Neural crest cell (in vitro differentiated cells): ENCODE measurements at regions not wholly inside any gene's neighbourhood (a gene's known extent, or its start where the extent isn't known, plus 50 kb on each side); places are given as distances from the start of the nearest gene placed in this dataset.

Experiments
- DNase-seq: peaks from one replicate; pipeline ENCODE4 v3.0.0; 2021; ENCODE audit warnings: low read depth, mixed read lengths, low spot score
- H3K27ac Mint-ChIP-seq: one replicate; pipeline ENCODE4 v1.8.0; 2021; ENCODE audit warnings: mild to moderate bottlenecking, mixed read lengths; ENCODE audit not compliant: unreplicated experiment
- H3K27me3 Mint-ChIP-seq: 2 replicates; pipeline ENCODE4 v1.8.0; 2021; ENCODE audit warnings: low read depth, mild to moderate bottlenecking, mixed read lengths
- H3K36me3 Mint-ChIP-seq: 2 replicates; pipeline ENCODE4 v1.8.0; 2021; ENCODE audit warnings: low read depth, mild to moderate bottlenecking, mixed read lengths
- H3K4me1 Mint-ChIP-seq: 2 replicates; pipeline ENCODE4 v1.8.0; 2021; ENCODE audit warnings: mixed read lengths
- H3K4me3 Mint-ChIP-seq: one replicate; pipeline ENCODE4 v1.8.0; 2021; ENCODE audit warnings: mild to moderate bottlenecking, mixed read lengths
- H3K9me3 Mint-ChIP-seq: 2 replicates; pipeline ENCODE4 v1.8.0; 2021; ENCODE audit warnings: mixed read lengths
- TF ChIP-seq, protein P1 (sequence below): fragments of 200-600 bp; sonication (generic); conservative IDR thresholded peaks from 2 replicates; pipeline ENCODE4 v1.5.0; 2021; ENCODE audit warnings: antibody characterized with exemption, mild to moderate bottlenecking

- H3K4me3 Mint-ChIP-seq, result no peak overlapping the region
- TF ChIP-seq, protein P1, sequence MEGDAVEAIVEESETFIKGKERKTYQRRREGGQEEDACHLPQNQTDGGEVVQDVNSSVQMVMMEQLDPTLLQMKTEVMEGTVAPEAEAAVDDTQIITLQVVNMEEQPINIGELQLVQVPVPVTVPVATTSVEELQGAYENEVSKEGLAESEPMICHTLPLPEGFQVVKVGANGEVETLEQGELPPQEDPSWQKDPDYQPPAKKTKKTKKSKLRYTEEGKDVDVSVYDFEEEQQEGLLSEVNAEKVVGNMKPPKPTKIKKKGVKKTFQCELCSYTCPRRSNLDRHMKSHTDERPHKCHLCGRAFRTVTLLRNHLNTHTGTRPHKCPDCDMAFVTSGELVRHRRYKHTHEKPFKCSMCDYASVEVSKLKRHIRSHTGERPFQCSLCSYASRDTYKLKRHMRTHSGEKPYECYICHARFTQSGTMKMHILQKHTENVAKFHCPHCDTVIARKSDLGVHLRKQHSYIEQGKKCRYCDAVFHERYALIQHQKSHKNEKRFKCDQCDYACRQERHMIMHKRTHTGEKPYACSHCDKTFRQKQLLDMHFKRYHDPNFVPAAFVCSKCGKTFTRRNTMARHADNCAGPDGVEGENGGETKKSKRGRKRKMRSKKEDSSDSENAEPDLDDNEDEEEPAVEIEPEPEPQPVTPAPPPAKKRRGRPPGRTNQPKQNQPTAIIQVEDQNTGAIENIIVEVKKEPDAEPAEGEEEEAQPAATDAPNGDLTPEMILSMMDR, result no peak
Measured at GRCh38 chr18:2188258-2188657, 383.0 kb downstream of the METTL4 start.

DNA sequence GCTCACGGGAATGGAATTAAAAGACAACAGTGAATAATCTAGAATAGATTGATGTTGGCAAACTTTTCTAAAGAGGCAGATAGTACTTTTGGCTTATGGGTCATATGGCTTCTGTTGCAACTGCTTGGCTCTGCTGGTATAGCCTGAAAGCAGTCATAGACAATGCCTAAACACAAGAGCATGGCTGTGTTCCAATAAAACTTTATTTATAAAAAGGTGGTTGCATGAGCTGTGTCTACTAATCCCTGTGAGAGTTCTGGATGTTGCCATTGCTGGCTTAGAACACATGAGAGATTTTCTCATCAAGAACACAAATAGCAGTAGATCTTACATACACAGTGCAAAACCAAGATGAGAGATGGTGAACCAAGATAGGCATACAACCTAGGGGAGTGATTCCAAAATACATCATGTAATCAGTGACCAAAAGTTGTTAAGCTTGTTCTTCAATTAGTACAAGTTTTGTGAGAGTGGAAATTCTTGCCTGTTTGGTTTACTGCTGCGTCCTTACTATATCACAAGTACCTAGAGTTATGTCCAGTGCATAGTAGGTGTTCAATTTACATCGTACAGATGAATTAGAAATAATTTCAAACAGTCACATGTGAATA lies 380.0 kb downstream of the METTL4 start:
- Mint-ChIP-seq H3K4me1 (no peaks in the 10 kb centered on the region), H3K36me3 (no peaks in the 10 kb centered on the region), H3K4me3 (no peak overlapping the region)

More at GRCh38 chr18:2188258-2188657, 383.0 kb downstream of the METTL4 start:
- no peaks in the 10 kb centered on the region for H3K36me3 Mint-ChIP-seq
- no peaks in the 10 kb centered on the region for H3K4me1 Mint-ChIP-seq
- peaks cover 16% of the 10 kb centered on the region for H3K27me3 Mint-ChIP-seq
- H3K9me3 Mint-ChIP-seq, result no peaks in the 10 kb centered on the region
- no peak for DNase-seq
- H3K27ac Mint-ChIP-seq, result no peak overlapping the region

GRCh38 chr18:2192562-2192961 lies 378.7 kb downstream of the METTL4 start:
- H3K4me3 Mint-ChIP-seq, result no peak overlapping the region
- TF ChIP-seq, protein P1, result no peak
- H3K36me3 Mint-ChIP-seq, result no peaks in the 10 kb centered on the region
- H3K27ac Mint-ChIP-seq, result no peak overlapping the region
- no peaks in the 10 kb centered on the region for H3K9me3 Mint-ChIP-seq
- peaks cover 11% of the 10 kb centered on the region for H3K27me3 Mint-ChIP-seq
- no peak for DNase-seq
- no peaks in the 10 kb centered on the region for H3K4me1 Mint-ChIP-seq

More for the DNA sequence above, 380.0 kb downstream of the METTL4 start:
- Mint-ChIP-seq H3K9me3 (no peaks in the 10 kb centered on the region), H3K27ac (no peak overlapping the region), H3K27me3 (peaks cover 14% of the 10 kb centered on the region)
- TF ChIP-seq, protein P1, result no peak
- DNase-seq, result no peak

GRCh38 chr18:2197946-2198345 lies 373.4 kb downstream of the METTL4 start:
- Mint-ChIP-seq H3K36me3 (no peaks in the 10 kb centered on the region), H3K27me3 (no peaks in the 10 kb centered on the region), H3K4me1 (no peaks in the 10 kb centered on the region), H3K27ac (no peak overlapping the region), H3K9me3 (no peaks in the 10 kb centered on the region), H3K4me3 (no peak overlapping the region)
- TF ChIP-seq, protein P1, result no peak
- DNase-seq, result no peak

GRCh38 chr18:2199060-2199459 lies 372.2 kb downstream of the METTL4 start:
- Mint-ChIP-seq H3K9me3 (peaks cover 2% of the 10 kb centered on the region), H3K4me1 (no peaks in the 10 kb centered on the region), H3K36me3 (no peaks in the 10 kb centered on the region), H3K4me3 (no peak overlapping the region), H3K27me3 (no peaks in the 10 kb centered on the region), H3K27ac (no peak overlapping the region)
- TF ChIP-seq, protein P1, result no peak
- no peak for DNase-seq
